K562 (cell line): ENCODE measurements at regions not wholly inside any gene's neighbourhood (a gene's known extent, or its start where the extent isn't known, plus 50 kb on each side); places are given as distances from the start of the nearest gene placed in this dataset.

ENCODE experiments used
- ATAC-seq: fragments of 200-7000 bp; cut with Tn5 transposase; 3 replicates; pipeline ENCODE4 v1.9.1; 2020; ENCODE audit warnings: moderate library complexity
- BruUV-seq: library from RNA; stranded (reverse); fragments of 400-500 nt; replicated peaks from 2 replicates; lab custom pipeline; 2021; lab: Mats Ljungman, UMichigan
- CTCF ChIA-PET: fragments of 300-600 bp; formaldehyde crosslinking; extraction: SDS; loops from one replicate; lab custom pipeline; 2021; ENCODE audit warnings: low intra/inter-chr PET ratio; lab: Yijun Ruan, JAX
- POLR2A ChIA-PET: fragments of 300-600, 350-650 bp; sonication (Branson Sonifier 250); formaldehyde crosslinking; extraction: SDS; loops from one replicate; lab custom pipeline; 2021; ENCODE audit warnings: antibody characterized with exemption, inconsistent platforms; lab: Yijun Ruan, JAX
- DNase-seq, 4 experiments: peaks; one replicate each; pipeline versions ENCODE4 v3.0.0 to v3.0.0-alpha.2; 2011 to 2018; ENCODE audit warnings: low spot score in 3 of 4, mixed read lengths in 3 of 4; ENCODE audit errors: extremely low read depth in 1 of 4
- FAIRE-seq: peaks from 2 replicates; lab custom pipeline; 2011; peaks lifted over from hg19 to GRCh38; lab: Jason Lieb, UNC
- H2AFZ ChIP-seq: 2 replicates; pipeline ENCODE4 v1.6.0; 2011; ENCODE audit warnings: low read depth, low read length, control low read depth, inconsistent platforms
- H3K27ac ChIP-seq: fragments of 200-600 bp; 3 replicates; pipeline ENCODE4 v1.8.0; 2011; ENCODE audit warnings: low read depth, mild to moderate bottlenecking, control low read depth, inconsistent platforms, low read length, moderate library complexity, mixed read lengths; ENCODE audit errors: extremely low read depth
- H3K27me3 ChIP-seq, 2 experiments: fragments of 300-600 bp in 1 of 2; 2 replicates in 1 of 2; 3 replicates in 1 of 2; pipeline versions ENCODE4 v1.6.0 to v1.8.0; 2011; ENCODE audit warnings: inconsistent platforms in 2 of 2, low read length in 2 of 2, mild to moderate bottlenecking in 1 of 2, mixed read lengths in 1 of 2, moderate library complexity in 1 of 2; ENCODE audit not compliant: control insufficient read depth in 2 of 2, insufficient read depth in 2 of 2
- H3K36me3 ChIP-seq: fragments of 300-600 bp; 3 replicates; pipeline ENCODE4 v1.8.0; 2011; ENCODE audit warnings: mild to moderate bottlenecking, low read length, inconsistent platforms; ENCODE audit not compliant: control insufficient read depth, insufficient read depth
- H3K4me1 ChIP-seq, 2 experiments: fragments of 200-600 bp in 1 of 2; replicated peaks in 1 of 2; 2 replicates in 1 of 2; 3 replicates in 1 of 2; pipeline versions ENCODE4 v1.5.1 to v1.8.0; 2011; ENCODE audit warnings: inconsistent platforms in 2 of 2, low read length in 2 of 2, mild to moderate bottlenecking in 1 of 2, mixed read lengths in 1 of 2, moderate library complexity in 1 of 2; ENCODE audit not compliant: control insufficient read depth in 2 of 2, insufficient read depth in 2 of 2
- H3K4me2 ChIP-seq: 2 replicates; pipeline ENCODE4 v1.6.1; 2011; ENCODE audit warnings: low read length, control low read depth, inconsistent platforms, mixed read lengths; ENCODE audit not compliant: insufficient read depth
- H3K4me3 ChIP-seq: fragments of 200-600 bp; sonication (generic), shearing (Covaris generic); 2 replicates; pipeline ENCODE4 v1.5.1; 2016; ENCODE audit warnings: control low read depth, inconsistent platforms
- H3K79me2 ChIP-seq: fragments of 200-600 bp; 3 replicates; pipeline ENCODE4 v1.8.0; 2011; ENCODE audit warnings: low read length, inconsistent platforms; ENCODE audit not compliant: control insufficient read depth, insufficient read depth
- H3K9ac ChIP-seq, 2 experiments: 2 replicates each; pipeline versions ENCODE4 v1.6.0 to v1.6.1; 2011; ENCODE audit warnings: low read depth in 2 of 2, low read length in 2 of 2, control low read depth in 1 of 2, inconsistent platforms in 1 of 2, mild to moderate bottlenecking in 1 of 2, mixed read lengths in 1 of 2; ENCODE audit not compliant: insufficient read depth in 1 of 2
- H3K9me1 ChIP-seq: one replicate; pipeline ENCODE4 v1.6.0; 2011; ENCODE audit warnings: inconsistent platforms, mild to moderate bottlenecking, low read length, moderate library complexity; ENCODE audit not compliant: control insufficient read depth, insufficient read depth
- H3K9me3 ChIP-seq: replicated peaks from 2 replicates; pipeline ENCODE4 v1.5.1; 2011; ENCODE audit warnings: low read depth, low read length, inconsistent platforms; ENCODE audit not compliant: control insufficient read depth, insufficient read depth
- H4K20me1 ChIP-seq: replicated peaks from 2 replicates; pipeline ENCODE4 v1.6.1; 2011; ENCODE audit warnings: low read length, inconsistent platforms, mixed read lengths; ENCODE audit not compliant: control insufficient read depth, insufficient read depth
- BRD9 ChIP-seq: fragments of 450-650 bp; IDR thresholded peaks from 2 replicates; pipeline ENCODE4 v1.6.1; 2018; ENCODE audit warnings: low read depth; ENCODE audit not compliant: partially characterized antibody
- FOXK2 ChIP-seq, 2 experiments: fragments of 450-650 bp; IDR thresholded peaks in 1 of 2; conservative IDR thresholded peaks in 1 of 2; 2 replicates each; pipeline ENCODE4 v1.6.1; 2016; ENCODE audit warnings: low read depth in 2 of 2, mild to moderate bottlenecking in 1 of 2
- GATA2 ChIP-seq: sonication (generic); formaldehyde crosslinking; IDR thresholded peaks from 2 replicates; pipeline ENCODE4 v1.4.0; 2020; ENCODE audit warnings: mild to moderate bottlenecking, missing genetic modification reagents
- HDAC3 ChIP-seq: fragments of 450-650 bp; IDR thresholded peaks from 2 replicates; pipeline ENCODE4 v1.6.1; 2018; ENCODE audit warnings: borderline replicate concordance, mild to moderate bottlenecking, moderate library complexity; ENCODE audit not compliant: partially characterized antibody
- NR2C2 ChIP-seq, 2 experiments: fragments of 200-800 bp in 1 of 2; sonication (Bioruptor generic) in 1 of 2; sonication (generic) in 1 of 2; formaldehyde crosslinking in 1 of 2; IDR thresholded peaks; 2 replicates each; pipeline versions ENCODE4 v1.6.1 to v1.8.0; 2016 to 2022; ENCODE audit warnings: mild to moderate bottlenecking in 1 of 2, missing compliant biosample characterization in 1 of 2, missing genetic modification characterization in 1 of 2, missing genetic modification reagents in 1 of 2
- PCBP2 ChIP-seq: fragments of 200-400 bp; formaldehyde crosslinking; IDR thresholded peaks from 2 replicates; pipeline ENCODE4 v1.6.1; 2018; ENCODE audit warnings: low read length, low read depth, mild to moderate bottlenecking, moderate library complexity; ENCODE audit not compliant: poor library complexity, severe bottlenecking
- ZNF133 ChIP-seq: fragments of 250-450 bp; sonication (Bioruptor Pico); IDR thresholded peaks from 2 replicates; pipeline ENCODE4 v1.4.0; 2020; ENCODE audit warnings: mild to moderate bottlenecking
- ZNF143 ChIP-seq: sonication (generic); formaldehyde crosslinking; IDR thresholded peaks from 2 replicates; pipeline ENCODE4 v1.9.0; 2022; ENCODE audit warnings: mild to moderate bottlenecking, missing genetic modification reagents
- ZNF263 ChIP-seq: sonication (generic); formaldehyde crosslinking; IDR thresholded peaks from 2 replicates; pipeline ENCODE4 v1.8.0; 2022; ENCODE audit warnings: mild to moderate bottlenecking, missing genetic modification reagents, borderline replicate concordance
- ZNF589 ChIP-seq: fragments of 200-800 bp; sonication (Bioruptor generic); IDR thresholded peaks from 2 replicates; pipeline ENCODE4 v1.6.1; 2016; ENCODE audit warnings: low read depth, missing genetic modification characterization, missing compliant biosample characterization
- ZNF764 ChIP-seq: fragments of 250-450 bp; sonication (Bioruptor Pico); IDR thresholded peaks from 2 replicates; pipeline ENCODE4 v1.4.0; 2020; ENCODE audit warnings: low read depth, mild to moderate bottlenecking, moderate library complexity
- WGBS: fragments of 100-300 bp; shearing (Covaris generic); methylation state at CpG from one replicate; pipeline ENCODE4 v1.1.6; 2016; ENCODE audit warnings: low coverage, mixed read lengths; ENCODE audit not compliant: insufficient coverage; ENCODE audit errors: missing lambda C conversion rate; 5-methylcytosine and 5-hydroxymethylcytosine counted together
- in situ Hi-C: fragments of 300-500 bp; cut with MboI; formaldehyde crosslinking; loops from 4 replicates; pipeline ENCODE4 v1.15.0; 2018; ENCODE audit warnings: inconsistent platforms, mixed read lengths
- intact Hi-C: fragments of 100-400 bp; cut with micrococcal nuclease; formaldehyde crosslinking; loops from 2 replicates; pipeline ENCODE4 v1.14.2; 2022

DNA sequence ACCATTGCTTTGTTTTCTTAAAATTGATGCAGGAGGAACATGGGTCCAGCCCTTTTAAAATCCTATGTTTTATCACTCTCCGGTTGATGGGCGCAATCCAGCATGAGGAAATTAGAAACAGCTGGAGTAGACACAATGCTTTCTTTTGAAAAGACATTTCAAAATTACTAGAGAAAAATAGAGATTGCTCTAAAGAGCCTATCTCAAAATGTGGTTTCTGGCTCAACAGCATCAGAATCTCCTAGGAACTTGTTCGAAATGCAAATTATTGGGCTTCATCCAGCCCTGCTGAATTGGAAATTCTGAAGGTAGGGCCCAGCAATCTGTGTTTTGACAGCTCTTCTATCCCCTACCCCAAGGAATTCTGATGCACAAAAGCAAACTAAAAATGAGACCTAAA lies 190.8 kb upstream of the BMP2 start:
- no peaks in the 10 kb centered on the region for H3K9me3 ChIP-seq
- DNase-seq (no peak), ATAC-seq (no peak), FAIRE-seq (no peak)
- no peaks in the 10 kb centered on the region for H3K27me3 ChIP-seq
- no peak overlapping the region for H3K9ac ChIP-seq
- no peaks in the 10 kb centered on the region for H3K4me1 ChIP-seq
- WGBS, result 10% methylated on average over 3 of the region's 3 CpGs
- in situ Hi-C loops, result no loop called here
- no peak overlapping the region for H3K4me3 ChIP-seq
- no peaks in the 10 kb centered on the region for H3K79me2 ChIP-seq
- TF ChIP-seq ZNF764 (CRISPR knock-in tag) (no peak), ZNF133 (CRISPR knock-in tag) (no peak), ZNF143 (no peak), NR2C2 (CRISPR knock-in tag; IDR thresholded peaks at IDR 0.05) (no peak), NR2C2 (tag; IDR thresholded peaks at IDR 0.05) (no peak), HDAC3 (no peak), PCBP2 (no peak), FOXK2 (conservative IDR thresholded peaks at IDR 0.05 in 1 of 2, IDR thresholded peaks at IDR 0.05 in 1 of 2; ENCODE audit: low read depth in 2 of 2) (no peak), BRD9 (no peak), ZNF263 (CRISPR knock-in tag) (no peak), GATA2 (CRISPR knock-in tag) (no peak), ZNF589 (no peak)
- CTCF ChIA-PET, result interaction anchor here (0.7 kb wide), 1 partner anchor 295 kb away, joined by 3 read pairs; no protein-coding TSS in a partner anchor
- no peak overlapping the region for H3K4me2 ChIP-seq
- H4K20me1 ChIP-seq, result no peaks in the 10 kb centered on the region
- BruUV-seq, result no TSS peak
- H3K36me3 ChIP-seq, result no peaks in the 10 kb centered on the region
- H2AFZ ChIP-seq, result no peak overlapping the region
- POLR2A ChIA-PET, result interaction anchor here (0.6 kb wide), 1 partner anchor 83 kb away, joined by 3 read pairs; no protein-coding TSS in a partner anchor
- H3K27ac ChIP-seq, result no peak overlapping the region
- intact Hi-C loops, result no loop called here
- H3K9me1 ChIP-seq, result no peaks in the 10 kb centered on the region
